Prostate gland (tissue), 2 donors: ENCODE measurements at regions not wholly inside any gene's neighbourhood (a gene's known extent, or its start where the extent isn't known, plus 50 kb on each side); places are given as distances from the start of the nearest gene placed in this dataset.
"Not testable (repeated sequence)": the region's sequence is repeated elsewhere in the genome, so short reads cannot be mapped to it uniquely, and the experiment has no call there.

Experiments
- CTCF ChIP-seq, 4 experiments: fragments of 200-600 bp in 2 of 4; fragments of 450-650 bp in 2 of 4; sonication (generic) in 2 of 4; IDR thresholded peaks; 1 replicate in 3 of 4; 2 replicates in 1 of 4; pipeline ENCODE4 v1.5.1; 2016 to 2019; ENCODE audit warnings: antibody characterized with exemption in 4 of 4, mild to moderate bottlenecking in 2 of 4, moderate library complexity in 2 of 4
- POLR2AphosphoS5 ChIP-seq: sonication (generic); formaldehyde crosslinking; IDR thresholded peaks from one replicate; pipeline ENCODE4 v1.6.1; 2017; ENCODE audit warnings: antibody characterized with exemption

DNA sequence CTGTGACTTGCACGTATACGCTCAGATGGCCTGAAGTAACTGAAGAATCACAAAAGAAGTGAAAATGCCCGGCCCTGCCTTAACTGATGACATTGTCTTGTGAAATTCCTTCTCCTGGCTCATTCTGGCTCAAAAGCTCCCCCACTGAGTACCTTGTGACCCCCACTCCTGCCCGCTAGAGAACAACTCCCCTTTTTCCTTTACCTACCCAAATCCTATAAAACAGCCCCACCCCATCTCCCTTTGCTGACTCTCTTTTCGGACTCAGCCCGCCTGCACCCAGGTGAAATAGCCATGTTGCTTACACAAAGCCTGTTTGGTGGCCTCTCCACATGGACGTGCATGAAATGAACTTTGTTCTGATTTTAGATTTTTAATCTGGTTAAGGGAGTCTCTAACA lies 81.3 kb downstream of the EBNA1BP2 start:
- TF ChIP-seq CTCF (IDR thresholded peaks at IDR 0.05); POLR2AphosphoS5: not testable (repeated sequence)
